Astrocyte (in vitro differentiated cells and primary cell): ENCODE measurements at regions not wholly inside any gene's neighbourhood (a gene's known extent, or its start where the extent isn't known, plus 50 kb on each side); places are given as distances from the start of the nearest gene placed in this dataset.

Source experiments
- EZH2 ChIP-seq: IDR thresholded peaks from 2 replicates; pipeline ENCODE4 v1.6.1; 2012; ENCODE audit warnings: mild to moderate bottlenecking, low read length, inconsistent platforms; ENCODE audit not compliant: insufficient read depth
- TF ChIP-seq, protein P1 (sequence below): IDR thresholded peaks from 2 replicates; pipeline ENCODE4 v1.5.1; 2011; ENCODE audit warnings: low read depth, mild to moderate bottlenecking, inconsistent platforms, low read length, moderate library complexity; ENCODE audit not compliant: insufficient read depth

DNA sequence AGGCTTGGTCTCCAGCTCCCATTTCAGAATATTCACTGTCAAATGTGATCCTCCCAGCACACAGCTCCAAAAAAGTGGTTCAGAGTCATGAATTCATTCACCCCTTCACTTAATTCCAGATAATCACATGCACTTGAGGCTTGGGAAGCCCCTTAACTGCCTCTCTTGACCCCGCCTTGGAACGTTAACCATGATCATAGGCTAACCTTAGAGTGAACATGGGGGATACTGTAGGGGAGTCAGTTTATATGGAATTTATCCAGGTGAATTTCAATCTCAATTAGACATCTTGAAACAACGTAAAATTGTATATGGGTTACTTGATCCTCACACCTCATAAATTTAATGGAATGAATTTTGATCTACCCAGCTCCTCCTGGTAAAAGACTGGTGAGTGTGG lies 346.8 kb upstream of the ARID1B start:
- TF ChIP-seq, protein P1, sequence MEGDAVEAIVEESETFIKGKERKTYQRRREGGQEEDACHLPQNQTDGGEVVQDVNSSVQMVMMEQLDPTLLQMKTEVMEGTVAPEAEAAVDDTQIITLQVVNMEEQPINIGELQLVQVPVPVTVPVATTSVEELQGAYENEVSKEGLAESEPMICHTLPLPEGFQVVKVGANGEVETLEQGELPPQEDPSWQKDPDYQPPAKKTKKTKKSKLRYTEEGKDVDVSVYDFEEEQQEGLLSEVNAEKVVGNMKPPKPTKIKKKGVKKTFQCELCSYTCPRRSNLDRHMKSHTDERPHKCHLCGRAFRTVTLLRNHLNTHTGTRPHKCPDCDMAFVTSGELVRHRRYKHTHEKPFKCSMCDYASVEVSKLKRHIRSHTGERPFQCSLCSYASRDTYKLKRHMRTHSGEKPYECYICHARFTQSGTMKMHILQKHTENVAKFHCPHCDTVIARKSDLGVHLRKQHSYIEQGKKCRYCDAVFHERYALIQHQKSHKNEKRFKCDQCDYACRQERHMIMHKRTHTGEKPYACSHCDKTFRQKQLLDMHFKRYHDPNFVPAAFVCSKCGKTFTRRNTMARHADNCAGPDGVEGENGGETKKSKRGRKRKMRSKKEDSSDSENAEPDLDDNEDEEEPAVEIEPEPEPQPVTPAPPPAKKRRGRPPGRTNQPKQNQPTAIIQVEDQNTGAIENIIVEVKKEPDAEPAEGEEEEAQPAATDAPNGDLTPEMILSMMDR = no peak
- TF ChIP-seq EZH2 = no peak
